ENCODE measurements at regions not wholly inside any gene's neighbourhood (a gene's known extent, or its start where the extent isn't known, plus 50 kb on each side); places are given as distances from the start of the nearest gene placed in this dataset.
"Not testable (repeated sequence)": the region's sequence is repeated elsewhere in the genome, so short reads cannot be mapped to it uniquely, and the experiment has no call there.

DNA sequence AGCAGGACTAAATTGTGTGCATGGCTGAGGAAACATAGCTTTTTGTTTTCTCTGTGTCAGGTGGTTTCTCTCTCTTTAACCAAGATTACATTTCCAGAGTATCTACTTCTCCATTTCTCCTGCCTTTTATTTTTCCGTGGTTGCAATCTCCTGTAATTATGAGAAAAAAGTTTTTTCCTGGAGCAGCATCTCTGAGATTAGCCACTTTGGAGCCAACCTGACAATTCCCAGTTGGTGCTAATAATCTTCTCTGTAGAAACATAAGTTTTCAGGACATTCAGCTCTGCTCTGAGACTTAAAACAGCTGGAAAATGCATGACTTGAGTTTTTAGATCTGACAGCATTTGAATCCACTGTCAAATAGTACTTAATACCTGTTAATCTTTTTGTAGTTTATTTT lies 67.1 kb upstream of the GAS1 start:
- H3K9me3 ChIP-seq (ENCODE audit: severe bottlenecking) = no peaks in the 10 kb centered on the region
- ATAC-seq (ENCODE audit: low read depth) (no peak), DNase-seq (ENCODE audit: low spot score) (no peak)
- TF ChIP-seq CTCF (IDR thresholded peaks at IDR 0.05; ENCODE audit: poor library complexity, severe bottlenecking) = no peak
- peaks cover 3% of the 10 kb centered on the region for H3K4me1 ChIP-seq (ENCODE audit: insufficient read depth, poor library complexity, severe bottlenecking)
- H3K27me3 ChIP-seq (ENCODE audit: insufficient read depth, poor library complexity, severe bottlenecking) = no peaks in the 10 kb centered on the region
- H3K27ac ChIP-seq (ENCODE audit: poor library complexity, severe bottlenecking) = no peak overlapping the region
- H3K36me3 ChIP-seq (ENCODE audit: low read depth) = no peaks in the 10 kb centered on the region
- no peak overlapping the region for H3K4me3 ChIP-seq (ENCODE audit: severe bottlenecking)

DNA sequence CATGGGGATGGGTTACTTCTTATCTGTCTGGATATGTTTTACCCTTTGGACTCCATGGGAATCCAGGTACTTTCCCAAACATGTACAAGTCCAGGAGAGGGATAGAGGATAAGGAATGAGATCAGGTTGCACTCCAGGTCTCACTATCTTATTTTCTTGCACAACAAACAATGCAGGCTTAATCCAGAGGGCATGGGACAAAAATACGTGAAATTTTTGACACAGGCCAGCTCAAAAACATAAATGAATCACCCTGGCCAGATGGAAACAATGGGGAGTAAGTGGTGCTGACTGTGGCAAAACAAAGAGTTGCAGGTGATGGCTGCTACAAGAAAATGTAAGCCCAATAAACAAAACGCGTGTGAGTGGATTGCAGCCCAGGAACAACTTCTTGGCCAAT lies 69.4 kb upstream of the GAS1 start:
- Histone ChIP-seq H3K4me1 (ENCODE audit: insufficient read depth, poor library complexity, severe bottlenecking) (peaks cover 3% of the 10 kb centered on the region), H3K36me3 (ENCODE audit: low read depth) (no peaks in the 10 kb centered on the region), H3K27ac (ENCODE audit: poor library complexity, severe bottlenecking) (no peak overlapping the region), H3K27me3 (ENCODE audit: insufficient read depth, poor library complexity, severe bottlenecking) (no peaks in the 10 kb centered on the region), H3K9me3 (ENCODE audit: severe bottlenecking) (no peaks in the 10 kb centered on the region), H3K4me3 (ENCODE audit: severe bottlenecking) (no peak overlapping the region)
- no peak for TF ChIP-seq CTCF (IDR thresholded peaks at IDR 0.05; ENCODE audit: poor library complexity, severe bottlenecking)
- DNase-seq (ENCODE audit: low spot score) = no peak
- ATAC-seq (ENCODE audit: low read depth) = no peak

DNA sequence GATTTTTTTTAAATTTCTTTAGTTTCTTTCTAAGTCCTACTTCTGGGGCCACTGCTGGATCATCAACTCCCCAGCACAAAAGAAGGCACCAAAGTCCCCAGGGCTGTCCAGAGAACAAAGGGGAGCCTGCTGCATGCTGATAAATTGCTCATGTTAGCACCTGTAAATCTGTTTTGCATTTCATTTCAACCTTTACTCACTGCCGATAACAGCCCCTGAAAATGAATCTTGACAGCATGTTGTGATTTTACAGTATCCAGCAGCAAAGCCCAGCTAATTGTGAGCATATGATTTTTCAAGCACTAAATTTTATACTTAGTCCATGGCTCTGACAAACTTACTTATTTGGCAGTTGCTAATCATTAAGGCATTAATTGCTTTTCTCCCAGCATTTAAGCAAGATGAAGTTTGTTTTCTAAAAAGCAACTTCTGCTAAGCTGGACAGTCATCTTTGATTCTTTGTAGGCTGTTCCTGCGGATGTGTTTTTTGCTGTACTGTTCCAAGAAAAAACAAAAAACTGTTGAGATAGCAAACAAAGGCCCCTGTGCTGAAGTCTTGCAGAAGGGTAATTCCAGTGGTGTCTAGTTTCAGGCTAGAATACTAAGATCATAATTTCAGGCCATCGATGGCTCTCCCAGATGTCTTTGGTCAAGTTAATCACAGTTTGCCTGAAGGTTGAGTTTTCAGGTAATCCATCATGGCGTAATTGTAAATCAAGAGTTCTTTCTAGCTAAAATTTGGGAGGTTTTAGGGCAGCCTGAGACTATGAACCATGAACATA lies 73.1 kb upstream of the GAS1 start:
- Histone ChIP-seq H3K9me3 (ENCODE audit: severe bottlenecking) (no peaks in the 10 kb centered on the region), H3K36me3 (ENCODE audit: low read depth) (no peaks in the 10 kb centered on the region), H3K4me1 (ENCODE audit: insufficient read depth, poor library complexity, severe bottlenecking) (no peaks in the 10 kb centered on the region), H3K27ac (ENCODE audit: poor library complexity, severe bottlenecking) (no peak overlapping the region), H3K4me3 (ENCODE audit: severe bottlenecking) (no peak overlapping the region), H3K27me3 (ENCODE audit: insufficient read depth, poor library complexity, severe bottlenecking) (no peaks in the 10 kb centered on the region)
- DNase-seq (ENCODE audit: low spot score) (no peak), ATAC-seq (ENCODE audit: low read depth) (no peak)
- TF ChIP-seq CTCF (IDR thresholded peaks at IDR 0.05; ENCODE audit: poor library complexity, severe bottlenecking) = no peak

DNA sequence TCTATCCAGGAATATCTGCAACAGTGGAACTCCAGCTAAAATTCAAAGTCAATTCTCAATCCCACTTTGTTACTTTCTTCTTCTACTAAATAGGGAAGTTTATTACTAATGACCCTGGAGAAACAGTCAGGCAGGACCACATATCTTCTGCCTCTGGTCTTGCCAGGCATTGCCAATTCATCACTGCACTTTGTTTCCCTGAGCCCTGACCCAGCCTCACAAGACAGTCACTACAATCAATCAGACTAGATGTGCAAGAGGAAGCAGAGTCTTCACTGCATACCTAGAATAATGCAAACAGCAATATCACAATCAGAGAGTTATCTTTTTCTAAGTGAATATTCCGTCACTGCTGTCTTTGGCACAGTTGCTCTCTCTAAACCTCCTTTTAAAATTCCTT lies 74.9 kb upstream of the GAS1 start:
- TF ChIP-seq CTCF (IDR thresholded peaks at IDR 0.05; ENCODE audit: poor library complexity, severe bottlenecking) = no peak
- ATAC-seq (ENCODE audit: low read depth) = no peak
- no peaks in the 10 kb centered on the region for H3K36me3 ChIP-seq (ENCODE audit: low read depth)
- no peak overlapping the region for H3K4me3 ChIP-seq (ENCODE audit: severe bottlenecking)
- DNase-seq (ENCODE audit: low spot score) = no peak
- no peak overlapping the region for H3K27ac ChIP-seq (ENCODE audit: poor library complexity, severe bottlenecking)
- H3K9me3 ChIP-seq (ENCODE audit: severe bottlenecking) = no peaks in the 10 kb centered on the region
- no peaks in the 10 kb centered on the region for H3K4me1 ChIP-seq (ENCODE audit: insufficient read depth, poor library complexity, severe bottlenecking)
- H3K27me3 ChIP-seq (ENCODE audit: insufficient read depth, poor library complexity, severe bottlenecking) = no peaks in the 10 kb centered on the region

DNA sequence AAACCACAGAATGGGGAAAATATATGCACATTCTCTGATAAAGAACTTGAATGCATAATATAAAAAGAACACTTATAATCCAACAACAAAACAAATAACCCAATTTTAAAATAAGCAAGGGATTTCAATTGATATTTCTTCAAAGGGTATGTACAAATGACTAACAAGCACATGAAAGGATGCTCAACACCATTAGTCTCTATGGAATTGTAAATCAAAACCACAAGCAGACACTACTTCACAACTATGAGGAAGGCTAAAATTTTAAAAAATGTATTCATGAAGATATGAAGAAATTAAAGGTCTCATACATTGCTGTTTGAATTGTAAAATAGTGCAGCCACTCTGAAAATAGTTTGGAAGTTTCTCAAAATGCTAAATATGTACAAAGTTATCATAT lies 78.9 kb upstream of the GAS1 start:
- ATAC-seq (ENCODE audit: low read depth) (no peak), DNase-seq (ENCODE audit: low spot score) (no peak)
- Histone ChIP-seq H3K9me3 (ENCODE audit: severe bottlenecking) (no peaks in the 10 kb centered on the region), H3K4me1 (ENCODE audit: insufficient read depth, poor library complexity, severe bottlenecking) (no peaks in the 10 kb centered on the region), H3K36me3 (ENCODE audit: low read depth) (no peaks in the 10 kb centered on the region), H3K27ac (ENCODE audit: poor library complexity, severe bottlenecking) (no peak overlapping the region), H3K4me3 (ENCODE audit: severe bottlenecking) (no peak overlapping the region), H3K27me3 (ENCODE audit: insufficient read depth, poor library complexity, severe bottlenecking) (no peaks in the 10 kb centered on the region)
- TF ChIP-seq CTCF (IDR thresholded peaks at IDR 0.05; ENCODE audit: poor library complexity, severe bottlenecking) = no peak

GRCh38 chr9:87028836-87029235 lies 81.5 kb upstream of the GAS1 start:
- not testable (repeated sequence) for DNase-seq (ENCODE audit: low spot score); H3K27ac ChIP-seq (ENCODE audit: poor library complexity, severe bottlenecking); H3K27me3 ChIP-seq (ENCODE audit: insufficient read depth, poor library complexity, severe bottlenecking); H3K4me3 ChIP-seq (ENCODE audit: severe bottlenecking); H3K9me3 ChIP-seq (ENCODE audit: severe bottlenecking); ATAC-seq (ENCODE audit: low read depth); H3K36me3 ChIP-seq (ENCODE audit: low read depth); H3K4me1 ChIP-seq (ENCODE audit: insufficient read depth, poor library complexity, severe bottlenecking)

Data from RWPE2 (cell line).